HG03095 (cell line): ENCODE measurements at regions not wholly inside any gene's neighbourhood (a gene's known extent, or its start where the extent isn't known, plus 50 kb on each side); places are given as distances from the start of the nearest gene placed in this dataset.
"Not testable (repeated sequence)": the region's sequence is repeated elsewhere in the genome, so short reads cannot be mapped to it uniquely, and the experiment has no call there.

Experiments
- ATAC-seq: cut with Tn5 transposase; IDR thresholded peaks from one replicate; pipeline ENCODE4 v1.9.1; 2021; ENCODE audit warnings: moderate library complexity; ENCODE audit not compliant: unreplicated experiment

DNA sequence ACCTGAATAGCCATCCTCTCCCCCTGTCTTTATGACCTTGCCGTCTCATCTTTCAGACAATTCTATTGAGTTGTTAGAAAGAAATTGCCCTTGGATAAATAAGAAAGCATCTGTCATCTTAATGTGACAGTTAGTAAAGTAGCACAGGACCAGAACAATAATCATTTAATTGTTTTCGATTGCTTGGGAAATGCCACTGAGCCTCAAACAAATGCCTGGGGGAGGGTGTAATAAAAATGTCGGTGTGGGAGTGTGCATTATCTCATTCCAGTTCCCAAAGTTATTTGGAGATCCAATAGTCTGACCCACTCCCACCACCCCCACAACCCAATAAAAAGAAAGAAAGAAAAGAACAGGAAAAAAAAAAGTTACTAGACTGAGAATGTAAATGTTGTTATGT is 509.3 kb upstream of the LRRC7 start:
- ATAC-seq, result no peak

DNA sequence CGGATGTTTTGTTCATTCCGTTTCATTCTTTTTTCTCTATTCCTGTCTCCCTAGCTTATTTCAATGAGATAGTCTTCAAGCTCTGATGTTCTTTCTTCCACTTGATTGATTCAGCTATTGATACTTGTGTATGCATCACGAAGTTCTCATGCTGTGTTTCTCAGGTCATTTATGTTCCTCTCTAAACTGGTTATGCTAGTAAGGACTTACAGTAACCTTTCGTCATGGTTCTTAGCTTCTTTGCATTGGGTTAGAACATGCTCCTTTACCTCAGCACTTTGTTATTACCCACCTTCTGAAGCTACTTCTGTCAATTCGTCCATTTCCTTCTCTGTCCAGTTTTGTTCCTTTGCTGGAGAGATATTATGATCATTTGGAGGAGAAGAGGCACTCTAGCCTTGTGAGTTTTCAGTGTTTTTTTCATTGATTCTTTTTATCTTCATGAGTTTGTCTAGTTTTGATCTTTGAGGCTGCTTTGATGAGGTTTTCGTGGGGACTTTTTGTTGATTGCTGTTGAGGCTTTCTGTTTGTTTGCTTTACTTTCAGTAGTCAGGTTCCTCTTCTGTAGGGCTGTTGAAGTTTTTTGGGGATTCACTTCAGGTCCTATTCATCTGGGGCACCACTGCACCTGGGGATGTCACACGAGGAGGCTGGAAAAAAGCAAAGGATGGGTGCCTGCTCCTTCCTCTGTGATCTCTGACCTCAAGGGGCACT is 496.9 kb upstream of the LRRC7 start:
- no peak for ATAC-seq

DNA sequence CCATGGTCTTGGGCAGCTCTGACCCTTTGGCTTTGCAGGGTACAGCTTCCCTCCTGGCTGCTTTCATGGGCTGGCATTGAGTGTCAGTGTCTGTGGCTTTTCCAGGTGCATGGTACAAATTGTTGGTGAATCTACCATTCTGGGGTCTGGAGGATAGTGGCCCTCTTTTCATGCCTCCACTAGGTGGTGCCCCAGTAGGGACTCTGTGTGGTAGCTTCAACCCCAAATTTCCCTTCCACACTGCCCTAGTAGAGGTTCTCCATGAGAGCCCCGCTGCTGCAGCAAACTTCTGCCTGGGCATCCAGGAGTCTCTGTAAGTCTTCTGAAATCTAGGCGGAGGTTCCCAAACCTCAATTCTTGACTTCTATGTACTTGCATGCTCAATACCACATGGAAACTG is 494.5 kb upstream of the LRRC7 start:
- no peak for ATAC-seq

DNA sequence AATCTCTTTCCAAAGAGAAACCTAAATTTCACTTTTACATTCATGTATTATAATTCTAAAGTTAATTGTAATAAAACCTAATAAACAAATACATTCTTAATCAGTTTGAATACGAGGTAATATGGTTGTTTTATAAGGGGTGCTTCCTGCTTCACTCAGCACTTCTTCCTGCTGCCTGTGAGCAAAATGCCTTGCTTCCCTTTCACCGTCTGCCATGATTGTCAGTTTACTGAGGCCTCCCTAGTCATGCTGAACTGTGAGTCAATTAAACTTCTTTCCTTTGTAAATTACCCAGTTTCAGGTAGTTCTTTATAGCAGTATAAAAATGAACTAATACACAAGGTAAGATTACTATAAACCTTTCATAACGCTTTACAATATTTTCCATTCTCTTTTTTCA is 491.1 kb upstream of the LRRC7 start:
- ATAC-seq, result no peak

DNA sequence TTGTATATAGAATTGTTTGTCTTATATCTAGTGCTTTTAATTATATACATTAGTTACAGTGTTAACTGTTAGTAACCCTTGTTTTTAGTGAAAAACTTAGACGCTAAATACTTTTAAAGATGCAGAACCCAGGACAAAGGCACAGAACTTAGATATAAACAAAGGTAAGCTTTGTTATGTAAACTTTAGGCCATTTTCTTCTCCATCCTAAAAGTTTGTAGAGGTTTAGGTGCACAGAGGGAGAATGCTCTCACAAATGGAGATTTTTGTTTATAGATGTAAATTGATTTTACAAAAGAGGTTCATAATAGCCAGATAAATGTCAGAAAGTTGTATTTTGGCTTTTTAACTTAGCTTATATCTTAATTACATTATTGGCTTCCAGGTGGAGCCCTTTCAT is 490.5 kb upstream of the LRRC7 start:
- ATAC-seq, result no peak

DNA sequence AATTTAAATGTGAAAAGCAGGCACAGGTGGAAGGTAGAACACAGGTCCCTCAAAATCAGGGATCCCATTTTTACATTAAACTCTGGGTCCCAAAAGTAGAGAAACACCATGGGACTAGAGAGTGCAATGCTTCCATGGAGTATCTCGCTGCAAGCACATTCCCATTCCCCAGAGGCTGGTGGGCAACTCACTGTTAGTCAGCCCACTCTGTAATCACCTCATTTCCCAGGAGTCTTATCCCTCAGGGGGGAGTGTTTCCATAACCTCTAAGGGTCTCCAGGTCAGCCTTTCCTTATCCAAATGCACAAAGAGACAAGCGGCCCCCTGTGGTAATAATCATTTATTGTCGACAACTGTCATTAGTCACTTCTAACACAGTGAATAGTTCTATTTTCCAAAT is 490.1 kb upstream of the LRRC7 start:
- no peak for ATAC-seq

DNA sequence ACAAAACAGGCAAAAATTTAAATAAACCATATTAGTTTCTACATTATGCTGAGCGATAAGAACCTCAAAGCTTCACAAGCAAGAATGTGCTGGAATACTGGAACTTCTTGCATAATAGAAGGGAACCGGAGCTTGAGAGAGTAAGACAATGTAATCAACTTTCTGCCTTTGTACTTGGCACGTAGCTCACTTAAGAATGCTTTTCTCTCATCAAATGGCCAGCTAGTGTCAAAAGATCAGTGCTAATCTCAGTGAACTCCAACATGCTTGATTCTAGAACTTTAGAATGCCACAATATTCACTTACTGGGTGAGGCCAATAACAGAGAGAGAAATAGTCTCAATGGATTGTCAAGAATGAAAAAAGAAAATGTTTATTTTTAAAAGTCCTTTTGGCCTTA is 486.1 kb upstream of the LRRC7 start:
- ATAC-seq, result no peak

DNA sequence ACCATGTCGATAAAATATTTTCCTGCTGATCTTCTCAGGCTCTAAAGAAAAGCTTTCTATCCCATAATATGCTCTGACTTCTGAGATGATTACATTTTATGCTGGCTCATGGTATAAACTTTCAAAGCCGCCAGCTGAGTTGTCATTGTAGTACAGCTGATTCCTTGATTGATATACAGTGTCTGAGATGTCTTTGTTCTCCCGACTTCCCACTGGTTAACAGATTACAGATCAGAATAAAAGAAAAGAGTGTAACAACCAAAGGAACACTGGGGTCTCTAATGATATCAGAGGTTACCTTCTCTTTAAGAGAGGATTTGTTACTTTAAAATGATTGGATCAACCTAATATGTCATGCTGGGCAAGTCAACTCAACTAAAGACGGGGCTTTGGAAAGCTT is 485.4 kb upstream of the LRRC7 start:
- no peak for ATAC-seq

DNA sequence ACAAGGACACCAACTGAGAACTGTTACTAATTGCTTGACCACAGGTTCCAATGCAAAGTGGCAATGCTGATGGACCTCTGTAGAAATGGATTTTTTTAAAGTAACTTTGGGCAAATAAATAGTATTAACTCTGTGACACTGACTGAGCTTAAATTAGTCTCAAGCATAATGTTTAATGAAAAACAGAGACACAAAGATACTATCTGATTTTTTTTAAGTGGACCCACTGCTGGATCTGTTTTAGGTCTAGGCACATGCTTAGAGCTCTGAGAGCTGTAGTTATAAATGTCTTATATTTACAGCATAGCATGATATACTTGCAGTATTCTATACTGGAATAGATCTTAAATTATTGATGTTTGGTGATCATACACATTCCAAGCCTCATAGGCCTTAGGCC is 481.6 kb upstream of the LRRC7 start:
- ATAC-seq, result no peak

DNA sequence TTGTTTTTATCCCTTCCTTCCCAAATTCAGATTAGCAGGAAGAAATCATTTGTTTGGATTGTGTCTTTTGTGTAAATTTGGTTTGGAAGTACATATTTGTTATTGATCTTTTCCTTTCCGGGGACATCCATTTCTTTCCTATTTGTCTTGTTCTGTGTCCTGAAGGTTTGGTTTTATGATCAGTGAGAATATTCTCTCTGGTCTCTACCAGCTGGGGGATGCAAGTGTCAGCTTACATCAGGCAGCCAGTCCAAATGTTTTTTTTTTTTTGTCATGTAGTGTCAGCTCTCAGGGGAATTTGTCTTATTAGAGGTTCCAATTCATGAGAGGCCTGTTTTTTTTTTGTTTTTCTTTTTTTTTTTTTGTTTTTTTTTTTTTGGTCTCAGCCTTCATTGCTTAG is 479.2 kb upstream of the LRRC7 start:
- no peak for ATAC-seq

DNA sequence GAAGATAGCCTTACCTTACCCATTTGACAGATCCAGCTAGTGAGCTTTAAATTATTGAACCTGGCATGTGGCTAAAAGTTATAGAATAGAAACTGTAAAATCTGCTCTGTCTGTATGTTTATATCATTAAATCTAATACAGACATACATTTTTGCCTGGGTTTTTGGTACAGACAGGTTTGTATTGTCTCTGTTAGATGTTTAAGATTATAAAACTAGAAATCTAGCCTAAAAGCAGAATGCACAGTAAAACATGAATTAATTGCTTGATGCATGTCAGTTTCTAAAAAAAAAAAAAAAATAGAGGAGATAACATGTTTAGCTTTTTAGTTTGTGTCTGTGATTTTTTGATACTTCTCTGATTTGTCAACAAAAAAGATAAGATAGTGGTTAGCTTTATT is 477.6 kb upstream of the LRRC7 start:
- no peak for ATAC-seq

DNA sequence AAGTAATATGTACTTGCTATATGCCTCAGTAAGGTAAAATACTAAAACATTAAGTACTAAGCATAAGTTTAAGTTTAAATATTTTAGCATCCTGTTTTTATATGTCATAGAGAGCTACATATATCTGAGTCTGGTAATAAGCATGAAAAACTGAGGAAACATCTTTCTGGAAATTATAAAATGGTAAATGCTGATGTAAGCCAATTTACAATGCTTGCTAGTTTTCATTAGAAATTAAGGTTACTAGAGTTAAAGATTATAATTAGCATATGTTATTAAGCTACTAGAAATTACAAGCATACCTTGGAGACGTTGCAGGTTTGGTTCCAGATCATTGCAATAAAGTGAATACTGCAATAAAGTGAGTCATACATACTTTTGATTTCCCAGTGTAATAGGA is 477.0 kb upstream of the LRRC7 start:
- ATAC-seq, result no peak

DNA sequence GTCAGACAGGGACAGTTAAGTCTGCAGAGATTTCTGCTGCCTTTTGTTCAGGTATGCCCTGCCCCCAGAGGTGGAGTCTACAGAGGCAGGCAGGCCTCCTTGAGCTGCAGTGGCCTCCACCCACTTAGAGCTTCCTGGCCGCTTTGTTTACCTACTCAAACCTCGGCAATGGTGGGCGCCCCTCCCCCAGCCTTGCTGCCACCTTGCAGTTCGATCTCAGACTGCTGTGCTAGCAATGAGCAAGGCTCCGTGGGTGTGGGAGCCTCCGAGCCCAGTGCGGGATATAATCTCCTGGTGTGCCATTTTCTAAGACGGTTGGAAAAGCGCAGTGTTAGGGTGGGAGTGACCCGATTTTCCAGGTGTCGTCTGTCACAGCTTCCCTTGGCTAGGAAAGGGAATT is 465.7 kb upstream of the LRRC7 start:
- not testable (repeated sequence) for ATAC-seq

DNA sequence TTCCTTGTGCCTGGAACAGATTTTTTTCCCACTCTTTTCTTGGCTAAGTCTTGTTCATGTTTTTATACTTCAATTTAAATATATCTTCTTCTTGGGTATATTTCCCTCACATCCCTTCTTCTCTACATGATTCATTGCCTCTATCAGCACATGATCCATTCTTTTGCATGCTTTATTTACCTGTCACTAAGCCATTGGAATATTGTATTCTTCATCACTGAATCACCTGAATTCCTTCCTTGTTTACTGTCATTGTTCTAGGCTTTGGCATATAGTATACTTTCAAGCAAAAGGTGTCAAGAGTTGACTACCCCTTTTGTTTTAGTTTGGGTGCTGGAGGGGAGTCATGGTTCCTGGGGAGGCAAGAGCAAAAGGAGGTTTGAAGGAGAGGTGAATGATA is 464.5 kb upstream of the LRRC7 start:
- no peak for ATAC-seq

DNA sequence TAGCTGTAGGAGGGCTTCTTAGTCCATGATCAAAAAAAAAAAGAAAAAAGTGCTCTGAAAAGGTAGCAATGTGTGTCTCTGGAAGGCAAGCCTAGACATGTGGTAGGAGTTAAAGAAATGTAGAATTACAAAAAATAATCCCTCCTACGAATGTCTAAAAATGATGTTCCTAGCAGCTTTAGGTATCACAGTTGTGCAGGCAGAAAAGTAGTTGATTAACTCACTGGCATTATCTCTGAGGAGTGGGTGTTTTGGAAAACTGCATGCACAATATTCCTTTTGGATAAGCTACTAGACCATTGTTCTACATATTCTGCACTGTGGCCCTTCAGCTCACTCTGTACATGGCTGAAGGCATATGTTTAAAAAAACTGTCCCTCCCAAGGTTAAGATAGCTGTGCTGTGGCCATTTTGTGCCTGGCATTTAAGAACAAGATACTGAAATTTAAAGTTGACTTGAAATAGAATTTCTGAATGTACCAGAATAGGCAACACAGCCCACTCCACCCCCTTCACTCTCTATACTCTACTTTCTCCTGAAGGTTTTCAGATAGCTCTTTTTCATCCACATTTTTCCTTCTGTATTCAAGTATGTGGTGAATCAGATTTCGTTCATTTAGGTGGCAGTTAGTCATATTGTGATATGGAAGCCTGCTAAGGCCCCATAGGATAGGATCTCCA is 463.9 kb upstream of the LRRC7 start:
- no peak for ATAC-seq

DNA sequence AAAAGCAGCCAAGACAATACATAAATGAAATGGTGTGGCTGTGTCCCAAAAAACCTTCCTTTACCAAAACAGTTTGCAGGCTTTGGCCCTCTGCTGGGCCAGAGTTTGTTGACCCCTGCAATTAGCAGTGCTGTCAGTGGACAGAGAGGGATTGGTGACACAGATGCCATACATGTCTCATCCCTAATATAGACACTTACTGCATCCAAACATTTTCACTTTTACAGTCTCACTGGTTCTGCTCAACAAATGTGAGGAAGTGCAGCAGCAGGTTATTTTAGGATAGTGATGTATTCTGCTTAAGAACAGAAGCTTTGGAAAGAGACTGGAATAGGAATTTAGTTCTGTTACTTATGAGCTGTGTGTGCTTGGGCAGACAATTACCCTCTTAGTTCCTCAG is 462.8 kb upstream of the LRRC7 start:
- ATAC-seq, result no peak

DNA sequence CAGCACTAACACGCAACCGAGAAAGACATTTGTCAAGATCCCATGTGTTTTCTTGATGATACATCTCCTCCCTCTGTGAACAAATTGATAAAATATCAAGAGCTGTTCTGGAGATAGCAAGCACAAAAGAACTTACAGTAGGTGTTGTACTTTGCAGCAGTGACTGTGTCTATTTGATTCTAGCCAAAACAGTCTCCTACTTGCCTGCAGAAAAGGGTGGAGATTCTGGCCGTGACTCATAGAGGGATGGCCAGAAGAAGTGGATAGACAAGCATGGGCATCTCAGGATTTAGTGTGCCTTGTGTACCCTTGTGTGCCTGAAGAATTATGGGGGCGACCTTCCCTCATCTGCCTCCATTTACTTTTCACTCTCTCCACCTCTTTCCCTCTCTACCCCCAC is 458.4 kb upstream of the LRRC7 start:
- no peak for ATAC-seq

DNA sequence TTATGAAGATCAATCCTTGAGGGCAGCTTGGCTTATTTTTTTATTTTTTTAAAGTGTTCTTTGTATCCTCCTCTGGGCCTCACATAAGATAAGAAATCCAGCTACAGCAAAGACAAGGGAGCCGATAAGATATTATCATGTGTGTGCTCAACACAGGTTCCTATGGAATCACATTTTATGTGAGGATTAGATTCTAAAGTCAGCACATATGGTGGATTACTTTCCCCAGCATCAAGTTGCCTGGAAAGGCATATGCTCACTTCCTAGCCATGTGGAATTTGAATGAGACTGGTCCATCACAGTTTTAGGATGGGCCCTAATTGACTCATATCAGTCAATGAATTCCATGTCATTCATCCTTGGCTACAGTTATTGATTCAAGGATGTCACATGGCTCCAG is 456.9 kb upstream of the LRRC7 start:
- ATAC-seq, result no peak

DNA sequence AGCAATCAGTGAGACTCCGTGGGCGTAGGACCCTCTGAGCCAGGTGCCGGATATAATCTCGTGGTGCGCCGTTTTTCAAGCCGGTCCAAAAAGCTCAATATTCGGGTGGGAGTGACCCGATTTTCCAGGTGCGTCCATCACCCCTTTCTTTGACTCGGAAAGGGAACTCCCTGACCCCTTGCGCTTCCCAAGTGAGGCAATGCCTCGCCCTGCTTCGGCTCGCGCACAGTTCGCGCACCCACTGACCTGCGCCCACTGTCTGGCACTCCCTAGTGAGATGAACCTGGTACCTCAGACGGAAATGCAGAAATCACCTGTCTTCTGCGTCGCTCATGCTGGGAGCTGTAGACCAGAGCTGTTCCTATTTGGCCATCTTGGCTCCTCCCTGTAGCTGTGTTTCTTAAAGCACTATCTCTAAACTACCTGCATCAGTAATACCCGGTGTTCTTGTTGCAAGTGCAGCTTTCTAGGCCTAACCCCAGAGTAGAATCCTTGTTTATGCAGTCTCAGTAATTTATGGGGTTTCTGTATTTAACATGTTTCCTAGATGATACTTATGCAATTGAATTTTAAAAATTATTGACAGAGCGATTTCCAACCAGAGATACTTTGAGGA is 447.5 kb upstream of the LRRC7 start:
- not testable (repeated sequence) for ATAC-seq

DNA sequence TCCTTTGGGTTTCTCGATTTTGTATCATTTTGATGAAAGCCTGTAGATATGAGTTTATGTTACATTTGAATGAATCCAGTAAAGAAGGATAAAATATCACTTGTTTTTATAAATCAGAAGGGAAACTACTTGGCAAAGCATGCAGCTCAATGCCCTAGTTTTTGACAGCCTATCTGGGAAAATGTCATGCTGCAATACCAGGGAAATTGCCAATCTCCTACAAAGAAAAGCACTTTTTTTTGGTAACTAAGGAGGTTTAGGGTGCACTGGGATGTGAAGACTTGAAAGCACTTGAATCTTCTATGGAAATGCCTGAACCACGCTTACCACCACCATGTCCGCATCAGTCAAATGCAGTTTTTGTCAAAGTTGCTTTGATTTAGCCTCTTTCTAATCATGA is 446.9 kb upstream of the LRRC7 start:
- no peak for ATAC-seq

DNA sequence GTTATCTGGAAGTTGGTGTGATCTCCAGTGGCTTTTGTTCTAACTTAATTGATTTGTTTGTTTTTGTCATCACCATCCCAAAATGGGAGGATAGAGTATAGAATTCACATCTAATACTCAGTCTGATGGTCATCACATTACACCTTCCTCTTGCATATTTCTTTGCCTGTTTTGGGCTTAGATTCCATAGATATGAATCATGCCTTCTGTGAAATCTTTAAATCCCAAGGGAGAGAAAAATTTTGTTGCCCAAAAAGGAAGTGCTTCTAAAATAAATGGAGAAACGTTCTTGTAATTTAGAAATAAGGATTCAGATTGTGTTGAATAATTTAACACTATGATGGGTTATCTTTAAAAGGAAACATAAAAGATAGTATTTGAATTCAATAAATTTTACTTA is 446.0 kb upstream of the LRRC7 start:
- no peak for ATAC-seq

DNA sequence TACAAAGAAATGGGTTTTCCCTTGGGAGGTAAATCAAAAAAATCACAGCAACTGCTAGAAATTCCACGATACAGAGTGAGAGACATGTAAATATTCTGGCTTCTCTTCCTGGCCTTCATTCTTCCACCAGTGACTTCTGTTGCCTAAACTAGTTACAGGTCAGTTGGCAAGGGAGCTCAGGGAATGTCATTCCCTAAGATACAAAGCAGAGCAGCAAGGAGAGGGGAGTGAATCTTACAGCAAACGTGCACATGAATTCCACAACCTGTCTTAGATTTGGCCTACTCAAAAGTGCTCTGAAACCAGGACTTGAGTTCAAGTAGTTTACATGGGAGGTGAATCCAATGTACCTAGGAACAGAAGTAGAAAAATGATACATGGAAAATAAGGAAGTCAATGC is 445.3 kb upstream of the LRRC7 start:
- ATAC-seq, result no peak

DNA sequence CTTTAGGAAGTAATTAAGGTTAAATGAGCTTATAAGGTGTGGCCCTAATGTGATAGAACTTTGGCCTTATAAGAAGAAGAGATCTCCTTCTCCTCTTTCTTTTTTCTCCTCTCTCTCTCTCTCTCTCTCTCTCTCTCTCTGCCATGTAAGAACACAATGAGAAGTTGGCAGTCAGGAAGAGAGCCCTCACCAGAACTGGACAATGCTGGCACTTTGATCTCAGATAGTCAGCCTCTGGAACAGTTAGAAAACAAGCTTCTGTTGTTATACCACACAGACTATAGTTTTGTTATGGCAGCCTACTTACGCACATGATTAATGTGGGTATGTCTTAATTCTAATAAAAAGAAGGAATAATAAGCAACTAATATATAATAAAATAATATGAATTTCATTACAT is 444.2 kb upstream of the LRRC7 start:
- no peak for ATAC-seq
